NT2/D1 (cell line): ENCODE measurements at regions not wholly inside any gene's neighbourhood (a gene's known extent, or its start where the extent isn't known, plus 50 kb on each side); places are given as distances from the start of the nearest gene placed in this dataset.

ENCODE experiments used
- SUZ12 ChIP-seq: IDR thresholded peaks from 2 replicates; pipeline ENCODE4 v1.6.1; 2011; ENCODE audit not compliant: insufficient read length, insufficient read depth; ENCODE audit errors: extremely low read depth
- YY1 ChIP-seq: IDR thresholded peaks from 2 replicates; pipeline ENCODE4 v1.6.1; 2011; ENCODE audit not compliant: insufficient read length, insufficient read depth
- ZNF274 ChIP-seq: IDR thresholded peaks from 2 replicates; pipeline ENCODE4 v1.6.1; 2011; ENCODE audit warnings: mild to moderate bottlenecking, low read depth, low read length

GRCh38 chr11:92026664-92027063 lies 198.0 kb upstream of the FAT3 start:
- TF ChIP-seq ZNF274 (no peak), YY1 (no peak), SUZ12 (no peak)
